H1 (cell line): ENCODE measurements at regions not wholly inside any gene's neighbourhood (a gene's known extent, or its start where the extent isn't known, plus 50 kb on each side); places are given as distances from the start of the nearest gene placed in this dataset.

Source experiments
- ATF2 ChIP-seq: IDR thresholded peaks from 2 replicates; pipeline ENCODE4 v1.6.1; 2012; ENCODE audit warnings: low read length, inconsistent platforms
- BRCA1 ChIP-seq: IDR thresholded peaks from 2 replicates; pipeline ENCODE4 v1.6.1; 2012; ENCODE audit warnings: low read depth, low read length, improper control_type of control experiment
- CREB1 ChIP-seq: IDR thresholded peaks from 2 replicates; pipeline ENCODE4 v1.6.1; 2012; ENCODE audit warnings: inconsistent platforms
- CTCF ChIP-seq, 3 experiments: IDR thresholded peaks; 1 replicate in 2 of 3; 2 replicates in 1 of 3; pipeline versions ENCODE4 v1.5.1 to v1.6.1; 2011; ENCODE audit warnings: low read length in 3 of 3, mild to moderate bottlenecking in 3 of 3, inconsistent platforms in 2 of 3, low read depth in 1 of 3, moderate library complexity in 1 of 3; ENCODE audit not compliant: insufficient read depth in 1 of 3; ENCODE audit errors: control extremely low read depth in 1 of 3
- EZH2 ChIP-seq: fragments of 200-600 bp; sonication (generic); IDR thresholded peaks from 2 replicates; pipeline ENCODE4 v1.7.1; 2012; ENCODE audit warnings: low read depth, mild to moderate bottlenecking, moderate library complexity, low read length, inconsistent platforms; ENCODE audit not compliant: severe bottlenecking
- GTF2F1 ChIP-seq: IDR thresholded peaks from 2 replicates; pipeline ENCODE4 v1.6.1; 2012; ENCODE audit warnings: low read depth, low read length, improper control_type of control experiment, borderline replicate concordance
- JUND ChIP-seq: IDR thresholded peaks from 2 replicates; pipeline ENCODE4 v1.6.1; 2011; ENCODE audit warnings: mild to moderate bottlenecking, improper control_type of control experiment, low read length
- POLR2A ChIP-seq, 2 experiments: IDR thresholded peaks; 1 replicate in 1 of 2; 2 replicates in 1 of 2; pipeline ENCODE4 v1.6.1; 2011; ENCODE audit warnings: low read depth in 2 of 2, low read length in 2 of 2, mild to moderate bottlenecking in 2 of 2; ENCODE audit errors: control extremely low read depth in 1 of 2
- POLR2AphosphoS5 ChIP-seq: IDR thresholded peaks from 2 replicates; pipeline ENCODE4 v1.6.1; 2011; ENCODE audit warnings: low read depth, low read length
- RAD21 ChIP-seq, 2 experiments: IDR thresholded peaks in 1 of 2; conservative IDR thresholded peaks in 1 of 2; 2 replicates each; pipeline ENCODE4 v1.6.1; 2011; ENCODE audit warnings: low read depth in 2 of 2, low read length in 2 of 2, improper control_type of control experiment in 1 of 2, inconsistent platforms in 1 of 2, mild to moderate bottlenecking in 1 of 2, moderate library complexity in 1 of 2
- SRF ChIP-seq: IDR thresholded peaks from 2 replicates; pipeline ENCODE4 v1.6.1; 2011; ENCODE audit warnings: mild to moderate bottlenecking, low read depth, low read length, moderate library complexity
- SUZ12 ChIP-seq: fragments of 200-600 bp; sonication (generic); IDR thresholded peaks from 2 replicates; pipeline ENCODE4 v1.6.1; 2012; ENCODE audit warnings: mild to moderate bottlenecking, inconsistent platforms, low read length, moderate library complexity, mixed read lengths
- TCF12 ChIP-seq: IDR thresholded peaks from 2 replicates; pipeline ENCODE4 v1.6.1; 2011; ENCODE audit warnings: low read depth, mild to moderate bottlenecking, low read length
- TF ChIP-seq, protein P1 (sequence below): IDR thresholded peaks from 2 replicates; pipeline ENCODE4 v1.6.1; 2011; ENCODE audit warnings: low read depth, mild to moderate bottlenecking, low read length; ENCODE audit not compliant: insufficient read depth

- TF ChIP-seq CTCF (IDR thresholded peaks at IDR 0.05; ENCODE audit: control extremely low read depth in 1 of 3, insufficient read depth in 1 of 3, low read depth in 1 of 3, low read length in 3 of 3): no peak
- TF ChIP-seq SUZ12: no peak
- no peak for TF ChIP-seq BRCA1
- no peak for TF ChIP-seq POLR2AphosphoS5
- no peak for TF ChIP-seq RAD21 (IDR thresholded peaks at IDR 0.05 in 1 of 2, conservative IDR thresholded peaks at IDR 0.05 in 1 of 2; ENCODE audit: low read depth in 2 of 2, low read length in 2 of 2)
- TF ChIP-seq TCF12: no peak
- no peak for TF ChIP-seq ATF2
- TF ChIP-seq SRF: no peak
- no peak for TF ChIP-seq POLR2A (IDR thresholded peaks at IDR 0.05; ENCODE audit: control extremely low read depth in 1 of 2, low read depth in 2 of 2, low read length in 2 of 2)
- TF ChIP-seq CREB1: no peak
- TF ChIP-seq GTF2F1: no peak
- no peak for TF ChIP-seq JUND
- no peak for TF ChIP-seq EZH2
- TF ChIP-seq, protein P1, sequence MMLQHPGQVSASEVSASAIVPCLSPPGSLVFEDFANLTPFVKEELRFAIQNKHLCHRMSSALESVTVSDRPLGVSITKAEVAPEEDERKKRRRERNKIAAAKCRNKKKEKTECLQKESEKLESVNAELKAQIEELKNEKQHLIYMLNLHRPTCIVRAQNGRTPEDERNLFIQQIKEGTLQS: no peak
These were observed 292.4 kb downstream of the NUAK1 start for GRCh38 chr12:105846331-105846730.
